HG03520 (cell line): ENCODE measurements at regions not wholly inside any gene's neighbourhood (a gene's known extent, or its start where the extent isn't known, plus 50 kb on each side); places are given as distances from the start of the nearest gene placed in this dataset.
"Not testable (repeated sequence)": the region's sequence is repeated elsewhere in the genome, so short reads cannot be mapped to it uniquely, and the experiment has no call there.

Experiments used
- ATAC-seq: cut with Tn5 transposase; IDR thresholded peaks from one replicate; pipeline ENCODE4 v1.9.1; 2021; ENCODE audit warnings: mild to moderate bottlenecking, moderate library complexity; ENCODE audit not compliant: unreplicated experiment

DNA sequence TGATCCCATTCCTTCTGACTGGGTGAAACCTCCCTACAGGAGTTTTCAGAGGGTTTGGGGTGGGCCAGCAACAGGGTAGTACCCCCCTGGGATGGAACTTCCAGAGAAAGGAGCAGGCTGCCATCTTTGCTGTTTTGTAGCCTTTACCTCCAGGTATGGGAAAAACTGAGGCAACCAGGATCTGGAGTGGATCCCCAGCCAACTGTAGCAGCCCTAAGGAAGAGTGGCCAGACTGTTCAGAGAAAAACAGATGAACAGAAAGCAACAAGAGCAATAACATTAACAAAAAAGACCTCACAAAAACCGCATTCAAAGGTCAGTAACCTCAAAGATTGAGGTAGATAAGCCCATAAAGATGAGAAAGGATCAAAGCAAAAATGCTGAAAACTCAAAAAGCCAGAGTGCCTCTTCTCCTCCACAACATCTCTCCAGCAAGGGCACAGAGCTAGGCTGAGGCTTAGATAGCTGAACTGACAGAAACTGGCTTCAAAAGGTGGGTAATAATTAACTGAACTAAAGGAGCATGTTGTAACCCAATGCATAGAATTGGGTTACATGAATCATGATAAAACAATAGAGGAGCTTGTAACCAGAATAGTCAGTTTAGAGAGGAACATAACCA is 1288.6 kb upstream of the CNTN5 start:
- ATAC-seq = no peak

DNA sequence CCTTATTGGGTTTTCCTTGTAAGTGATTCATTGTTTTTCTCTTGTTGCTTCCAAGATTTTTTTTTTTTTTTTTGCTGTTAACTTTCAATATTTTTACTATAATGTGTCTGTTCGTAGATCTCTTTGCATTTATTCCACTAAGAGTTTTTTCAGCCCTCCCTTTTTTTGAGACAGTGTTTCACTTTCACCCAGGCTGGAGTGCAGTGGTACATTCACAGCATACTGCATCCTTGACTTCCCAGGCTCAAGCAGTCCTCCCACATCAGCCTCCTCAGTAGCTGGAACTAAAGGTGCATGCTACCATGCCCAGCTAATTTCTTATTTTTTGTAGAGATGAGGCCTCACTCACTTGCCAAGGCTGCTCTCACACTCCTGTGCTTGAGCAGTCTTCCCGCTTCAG is 1282.0 kb upstream of the CNTN5 start:
- no peak for ATAC-seq

DNA sequence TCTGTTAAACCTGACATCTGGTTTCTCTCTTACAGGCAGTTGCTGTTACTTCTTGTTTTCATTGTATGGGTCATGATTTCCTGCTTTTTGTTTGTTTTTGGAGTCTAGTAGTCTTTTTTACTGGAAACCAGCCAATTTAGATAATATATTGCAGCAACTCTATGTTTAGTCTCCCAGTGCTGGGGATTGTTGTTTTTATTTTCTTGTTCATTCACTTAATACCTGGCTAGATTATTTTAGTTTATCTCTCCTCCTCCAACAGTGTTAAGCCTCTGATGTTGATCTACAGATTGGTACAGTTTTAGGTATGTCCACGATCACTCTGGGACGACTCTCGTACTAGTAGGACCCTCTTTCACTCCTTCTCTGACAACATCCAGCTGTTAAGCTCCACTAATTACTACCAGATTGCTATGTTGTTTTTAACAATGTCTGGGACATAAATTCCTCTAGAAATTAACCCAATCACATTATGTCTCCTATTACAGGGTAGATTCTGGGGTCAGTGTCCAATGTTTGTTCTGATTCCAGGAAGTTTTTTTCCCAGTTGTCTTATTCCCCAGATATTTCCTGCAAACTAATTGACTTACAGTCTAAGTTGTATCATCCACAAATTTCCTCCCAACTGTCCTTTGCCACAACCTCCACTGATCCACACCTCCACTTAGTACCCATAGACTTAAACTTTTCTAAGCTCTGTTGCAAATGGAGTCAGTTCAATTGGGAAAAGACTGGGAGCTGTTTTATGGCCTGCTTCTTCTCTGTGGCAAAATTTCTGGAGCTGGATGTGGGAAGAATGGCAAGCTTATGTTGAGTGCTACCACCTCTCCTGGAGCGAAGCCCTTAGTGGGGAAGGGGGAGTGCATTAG is 1280.6 kb upstream of the CNTN5 start:
- no peak for ATAC-seq

- no peak for ATAC-seq
Observed at GRCh38 chr11:97740801-97741151, 1280.0 kb upstream of the CNTN5 start.

GRCh38 chr11:97742717-97743116 is 1278.0 kb upstream of the CNTN5 start:
- ATAC-seq = no peak

- ATAC-seq = no peak
Observed at GRCh38 chr11:97743205-97743742, 1277.5 kb upstream of the CNTN5 start.

DNA sequence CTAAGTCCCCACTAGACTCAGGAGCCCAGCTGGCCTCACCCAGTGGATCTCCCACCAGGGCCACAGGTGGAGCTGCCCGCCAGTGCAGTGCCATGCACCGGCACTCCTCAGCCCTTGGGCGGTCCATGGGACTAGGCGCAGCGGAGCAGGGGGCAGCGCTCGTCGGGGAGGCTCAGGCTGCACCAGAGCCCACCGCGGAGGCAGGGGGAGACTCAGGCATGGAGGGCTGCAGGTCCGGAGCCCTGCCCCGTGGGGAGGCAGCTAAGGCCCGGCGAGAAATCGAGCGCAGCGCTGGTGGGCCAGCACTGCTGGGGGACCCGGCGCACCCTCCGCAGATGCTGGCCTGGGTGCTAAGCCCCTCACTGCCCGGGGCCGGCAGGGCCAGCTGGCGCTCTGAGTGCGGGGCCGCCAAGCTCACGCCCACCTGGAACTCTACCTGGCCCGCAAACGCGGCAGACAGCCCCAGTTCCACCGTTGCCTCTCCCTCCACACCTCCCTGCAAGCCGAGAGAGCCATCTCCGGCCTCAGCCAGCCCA is 1275.2 kb upstream of the CNTN5 start:
- ATAC-seq = no peak

DNA sequence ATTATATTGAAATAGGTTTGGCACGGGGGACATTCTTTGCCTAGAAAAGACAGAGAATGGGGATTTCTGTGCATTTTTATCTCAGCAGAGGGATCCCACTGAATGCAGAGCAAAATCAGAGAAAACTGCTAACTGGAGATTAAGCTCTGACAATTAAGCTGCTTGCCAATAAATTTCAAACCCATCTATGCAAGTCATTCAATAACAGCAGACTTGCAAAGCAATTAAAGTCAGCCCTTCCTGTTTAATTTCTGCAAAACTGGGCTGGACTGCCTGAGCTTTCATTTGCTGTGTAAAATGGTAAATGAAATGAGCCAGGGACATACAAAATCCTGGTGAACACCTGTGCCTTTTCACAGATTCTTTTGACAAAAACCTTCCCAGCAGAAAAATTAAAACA is 1273.9 kb upstream of the CNTN5 start:
- ATAC-seq = no peak

GRCh38 chr11:97751405-97751804 is 1269.3 kb upstream of the CNTN5 start:
- ATAC-seq = no peak

GRCh38 chr11:97751952-97752351 is 1268.8 kb upstream of the CNTN5 start:
- ATAC-seq = no peak

DNA sequence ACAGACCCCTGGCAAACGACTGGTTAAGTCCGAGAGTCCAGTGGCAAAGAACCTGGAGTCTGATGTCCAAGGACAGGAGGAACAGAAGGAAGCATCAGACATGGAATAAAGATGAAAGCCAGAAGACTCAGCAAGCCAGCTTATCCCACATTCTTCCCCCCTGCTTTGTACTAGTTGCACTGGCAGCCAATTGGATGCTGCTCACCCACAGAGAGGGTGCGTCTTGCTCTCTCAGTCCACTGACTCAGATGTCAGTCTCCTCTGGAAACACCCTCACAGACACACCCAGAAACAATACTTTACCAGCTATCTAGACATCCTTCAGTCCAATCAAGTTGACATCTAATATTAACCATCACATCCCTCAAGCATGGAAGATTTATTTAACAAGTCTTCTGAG is 1265.8 kb upstream of the CNTN5 start:
- ATAC-seq = no peak

- ATAC-seq = no peak
Observed at GRCh38 chr11:97756571-97757335, 1264.0 kb upstream of the CNTN5 start.

DNA sequence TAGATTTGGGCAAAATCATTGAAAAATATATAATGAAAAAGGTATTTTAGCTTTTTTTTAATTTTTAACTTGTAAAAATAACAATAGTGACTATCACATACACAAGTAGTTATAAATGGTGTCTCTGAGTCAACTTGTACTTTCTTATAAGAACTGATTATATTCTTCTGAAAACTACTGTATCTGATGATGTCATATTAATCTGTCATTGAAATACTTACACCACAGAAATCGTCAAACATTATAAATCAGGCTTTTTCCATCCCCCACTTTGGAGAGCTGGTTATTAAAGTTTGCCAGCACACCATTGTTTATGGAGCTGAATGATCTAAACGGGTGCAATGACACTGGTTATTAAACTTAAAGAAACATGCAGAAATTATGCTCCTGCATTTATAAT is 1259.6 kb upstream of the CNTN5 start:
- ATAC-seq = no peak

- ATAC-seq = no peak
Observed at GRCh38 chr11:97764193-97764592, 1256.6 kb upstream of the CNTN5 start.

GRCh38 chr11:97764605-97765004 is 1256.1 kb upstream of the CNTN5 start:
- no peak for ATAC-seq

DNA sequence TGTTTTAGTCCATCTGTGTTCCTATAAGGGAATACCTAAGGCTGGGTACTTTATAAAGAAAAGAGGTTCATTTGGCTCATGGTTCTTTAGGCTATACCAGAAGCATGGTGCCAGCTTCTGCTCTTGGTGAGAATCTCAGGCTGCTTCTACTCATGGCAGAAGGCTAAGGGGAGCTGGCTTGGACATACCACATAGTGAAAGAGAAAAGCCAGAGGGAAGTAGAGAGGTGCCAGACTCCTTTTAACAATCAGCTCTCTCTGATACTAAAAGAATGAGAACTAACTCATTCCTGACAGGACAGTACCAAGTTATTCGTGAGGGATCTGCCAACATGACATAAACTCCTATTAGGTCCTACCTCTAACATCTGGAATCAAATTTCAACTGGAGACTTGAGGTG is 1250.2 kb upstream of the CNTN5 start:
- no peak for ATAC-seq

DNA sequence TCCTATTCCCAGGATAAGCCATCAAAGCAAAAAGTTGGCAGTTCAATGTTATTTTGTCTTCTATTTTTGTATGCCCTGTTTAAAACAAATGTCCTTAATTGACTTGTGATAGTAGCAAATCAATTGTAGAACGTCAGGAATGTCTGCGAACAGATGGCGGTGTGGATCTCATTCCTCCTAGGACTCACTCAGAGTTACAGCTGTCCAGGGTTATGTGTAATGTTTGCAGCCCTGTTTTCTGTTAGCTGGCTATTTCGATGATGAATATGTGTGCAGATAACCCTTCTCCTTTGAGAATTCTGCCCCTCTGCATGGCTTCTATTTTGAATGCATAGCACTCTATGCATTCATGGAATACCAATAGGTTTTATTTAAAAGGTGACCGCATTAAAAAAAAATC is 1248.0 kb upstream of the CNTN5 start:
- no peak for ATAC-seq

- not testable (repeated sequence) for ATAC-seq
Observed at GRCh38 chr11:97784388-97784787, 1236.4 kb upstream of the CNTN5 start.

- no peak for ATAC-seq
Observed at GRCh38 chr11:97786961-97787360, 1233.8 kb upstream of the CNTN5 start.

- no peak for ATAC-seq
Observed at GRCh38 chr11:97794876-97795275, 1225.9 kb upstream of the CNTN5 start.

DNA sequence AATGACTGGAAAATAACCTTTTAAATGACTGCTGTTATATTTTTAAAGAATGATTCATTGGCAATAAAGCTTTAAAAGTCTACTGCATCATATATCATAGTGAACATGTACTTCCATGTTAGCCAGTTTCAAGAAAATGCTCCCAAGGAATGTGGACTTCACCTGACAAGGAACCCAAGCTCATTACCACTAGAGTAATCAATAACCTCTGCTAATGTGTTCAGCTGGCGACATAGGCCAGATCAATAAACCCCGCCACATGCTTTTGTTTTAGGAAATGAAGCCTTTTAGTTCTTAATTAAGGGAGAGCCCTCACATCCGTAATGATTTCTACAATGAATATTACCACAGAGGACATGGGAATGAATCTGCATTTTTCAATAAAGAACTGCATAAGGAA is 1219.9 kb upstream of the CNTN5 start:
- no peak for ATAC-seq
